Caco-2 (cell line): ENCODE measurements at regions not wholly inside any gene's neighbourhood (a gene's known extent, or its start where the extent isn't known, plus 50 kb on each side); places are given as distances from the start of the nearest gene placed in this dataset.

Experiments used
- BruUV-seq: library from RNA; stranded (reverse); fragments of 400-500 nt; replicated peaks from 2 replicates; lab custom pipeline; 2021; lab: Mats Ljungman, UMichigan
- CTCF ChIA-PET: fragments of 300-600 bp; sonication (Branson Sonifier 250); formaldehyde crosslinking; loops from one replicate; lab custom pipeline; 2022; ENCODE audit warnings: antibody characterized with exemption; lab: Charles Lee
- POLR2A ChIA-PET: fragments of 300-600 bp; sonication (Branson Sonifier 250); formaldehyde crosslinking; loops from one replicate; lab custom pipeline; 2022; ENCODE audit warnings: antibody characterized with exemption; lab: Charles Lee
- DNase-seq, 2 experiments: peaks; one replicate each; pipeline versions ENCODE4 v3.0.0 to v3.0.0-alpha.2; 2020 to 2022
- H3K27me3 ChIP-seq: replicated peaks from 2 replicates; pipeline ENCODE4 v1.6.0; 2011; ENCODE audit warnings: low read length; ENCODE audit not compliant: control insufficient read depth, insufficient read depth
- H3K36me3 ChIP-seq: 2 replicates; pipeline ENCODE4 v1.5.1; 2011; ENCODE audit warnings: low read length; ENCODE audit not compliant: control insufficient read depth, insufficient read depth
- H3K4me1 ChIP-seq: fragments of 250-450 bp; sonication (Bioruptor Pico); 2 replicates; pipeline ENCODE4 v1.5.1; 2020; ENCODE audit warnings: mild to moderate bottlenecking
- H3K4me3 ChIP-seq: 2 replicates; pipeline ENCODE4 v1.5.1; 2011; ENCODE audit warnings: low read depth, mild to moderate bottlenecking, control low read depth, low read length
- H3K9me3 ChIP-seq: fragments of 250-450 bp; sonication (Bioruptor Pico); 2 replicates; pipeline ENCODE4 v1.5.1; 2020; ENCODE audit warnings: mild to moderate bottlenecking, moderate library complexity
- H3K27ac Mint-ChIP-seq: one replicate; pipeline ENCODE4 v1.8.0; 2022; ENCODE audit warnings: mixed read lengths; ENCODE audit not compliant: unreplicated experiment
- H3K27me3 Mint-ChIP-seq: one replicate; pipeline ENCODE4 v1.8.0; 2022; ENCODE audit warnings: mixed read lengths; ENCODE audit not compliant: insufficient read depth, unreplicated experiment
- H3K36me3 Mint-ChIP-seq: one replicate; pipeline ENCODE4 v1.8.0; 2022; ENCODE audit warnings: mild to moderate bottlenecking, mixed read lengths; ENCODE audit not compliant: insufficient read depth, unreplicated experiment
- H3K4me1 Mint-ChIP-seq: one replicate; pipeline ENCODE4 v1.8.0; 2022; ENCODE audit warnings: low read depth, mixed read lengths; ENCODE audit not compliant: unreplicated experiment
- H3K4me3 Mint-ChIP-seq: one replicate; pipeline ENCODE4 v1.8.0; 2022; ENCODE audit warnings: mild to moderate bottlenecking, moderate library complexity, mixed read lengths; ENCODE audit not compliant: unreplicated experiment
- H3K9me3 Mint-ChIP-seq: one replicate; pipeline ENCODE4 v1.8.0; 2022; ENCODE audit warnings: mixed read lengths; ENCODE audit not compliant: unreplicated experiment
- CTCF ChIP-seq, 2 experiments: fragments of 200-600 bp in 1 of 2; IDR thresholded peaks; 1 replicate in 1 of 2; 2 replicates in 1 of 2; pipeline versions ENCODE4 v1.5.1 to v1.8.0; 2011 to 2022; ENCODE audit warnings: antibody characterized with exemption in 1 of 2, control low read depth in 1 of 2, inconsistent platforms in 1 of 2, low read depth in 1 of 2, low read length in 1 of 2, mild to moderate bottlenecking in 1 of 2, moderate library complexity in 1 of 2; ENCODE audit not compliant: insufficient read depth in 1 of 2, severe bottlenecking in 1 of 2, unreplicated experiment in 1 of 2
- intact Hi-C: fragments of 100-400 bp; cut with micrococcal nuclease; formaldehyde crosslinking; loops from one replicate; pipeline ENCODE4 v1.10.0; 2022; ENCODE audit not compliant: unreplicated experiment

GRCh38 chr5:107289030-107289714, 381.6 kb downstream of the EFNA5 start:
- Mint-ChIP-seq H3K9me3 (no peaks in the 10 kb centered on the region), H3K36me3 (no peaks in the 10 kb centered on the region), H3K4me3 (no peak overlapping the region), H3K27ac (no peak overlapping the region), H3K27me3 (no peaks in the 10 kb centered on the region), H3K4me1 (no peaks in the 10 kb centered on the region)
- DNase-seq: no peak
- Histone ChIP-seq H3K4me3 (no peak overlapping the region), H3K36me3 (no peaks in the 10 kb centered on the region), H3K4me1 (no peaks in the 10 kb centered on the region), H3K27me3 (no peaks in the 10 kb centered on the region), H3K9me3 (no peaks in the 10 kb centered on the region)
- BruUV-seq: no TSS peak
- CTCF ChIA-PET: no interaction called here
- intact Hi-C loops: no loop called here
- POLR2A ChIA-PET: no interaction called here
- no peak for TF ChIP-seq CTCF (IDR thresholded peaks at IDR 0.05; ENCODE audit: insufficient read depth in 1 of 2, low read depth in 1 of 2, low read length in 1 of 2, severe bottlenecking in 1 of 2, unreplicated experiment in 1 of 2)

GRCh38 chr5:107286447-107287098, 384.2 kb downstream of the EFNA5 start:
- H3K9me3 Mint-ChIP-seq: no peaks in the 10 kb centered on the region
- no peaks in the 10 kb centered on the region for H3K36me3 Mint-ChIP-seq
- H3K9me3 ChIP-seq: no peaks in the 10 kb centered on the region
- no TSS peak for BruUV-seq
- intact Hi-C loops: no loop called here
- ChIA-PET CTCF (no interaction called here), POLR2A (no interaction called here)
- no peaks in the 10 kb centered on the region for H3K4me1 ChIP-seq
- H3K27me3 ChIP-seq: no peaks in the 10 kb centered on the region
- H3K27ac Mint-ChIP-seq: no peak overlapping the region
- no peaks in the 10 kb centered on the region for H3K36me3 ChIP-seq
- no peak for TF ChIP-seq CTCF (IDR thresholded peaks at IDR 0.05; ENCODE audit: insufficient read depth in 1 of 2, low read depth in 1 of 2, low read length in 1 of 2, severe bottlenecking in 1 of 2, unreplicated experiment in 1 of 2)
- peaks cover 5% of the 10 kb centered on the region for H3K27me3 Mint-ChIP-seq
- DNase-seq: no peak
- no peak overlapping the region for H3K4me3 ChIP-seq
- H3K4me3 Mint-ChIP-seq: no peak overlapping the region
- H3K4me1 Mint-ChIP-seq: no peaks in the 10 kb centered on the region

- H3K36me3 Mint-ChIP-seq: no peaks in the 10 kb centered on the region
- no peaks in the 10 kb centered on the region for H3K4me1 ChIP-seq
- DNase-seq: no peak
- H3K27me3 ChIP-seq: no peaks in the 10 kb centered on the region
- no peaks in the 10 kb centered on the region for H3K9me3 ChIP-seq
- H3K27me3 Mint-ChIP-seq: peaks cover 5% of the 10 kb centered on the region
- H3K27ac Mint-ChIP-seq: no peak overlapping the region
- no peaks in the 10 kb centered on the region for H3K9me3 Mint-ChIP-seq
- no peaks in the 10 kb centered on the region for H3K36me3 ChIP-seq
- no TSS peak for BruUV-seq
- ChIA-PET CTCF (no interaction called here), POLR2A (no interaction called here)
- no peak overlapping the region for H3K4me3 ChIP-seq
- intact Hi-C loops: no loop called here
- no peak for TF ChIP-seq CTCF (IDR thresholded peaks at IDR 0.05; ENCODE audit: insufficient read depth in 1 of 2, low read depth in 1 of 2, low read length in 1 of 2, severe bottlenecking in 1 of 2, unreplicated experiment in 1 of 2)
- no peak overlapping the region for H3K4me3 Mint-ChIP-seq
- H3K4me1 Mint-ChIP-seq: no peaks in the 10 kb centered on the region
Observed at GRCh38 chr5:107285772-107286171, 385.0 kb downstream of the EFNA5 start.
